Femur (tissue), 1 donor: ENCODE measurements at regions not wholly inside any gene's neighbourhood (a gene's known extent, or its start where the extent isn't known, plus 50 kb on each side); places are given as distances from the start of the nearest gene placed in this dataset.

Experiments
- DNase-seq: peaks from one replicate; pipeline ENCODE4 v3.0.0-alpha.2; 2017

DNA sequence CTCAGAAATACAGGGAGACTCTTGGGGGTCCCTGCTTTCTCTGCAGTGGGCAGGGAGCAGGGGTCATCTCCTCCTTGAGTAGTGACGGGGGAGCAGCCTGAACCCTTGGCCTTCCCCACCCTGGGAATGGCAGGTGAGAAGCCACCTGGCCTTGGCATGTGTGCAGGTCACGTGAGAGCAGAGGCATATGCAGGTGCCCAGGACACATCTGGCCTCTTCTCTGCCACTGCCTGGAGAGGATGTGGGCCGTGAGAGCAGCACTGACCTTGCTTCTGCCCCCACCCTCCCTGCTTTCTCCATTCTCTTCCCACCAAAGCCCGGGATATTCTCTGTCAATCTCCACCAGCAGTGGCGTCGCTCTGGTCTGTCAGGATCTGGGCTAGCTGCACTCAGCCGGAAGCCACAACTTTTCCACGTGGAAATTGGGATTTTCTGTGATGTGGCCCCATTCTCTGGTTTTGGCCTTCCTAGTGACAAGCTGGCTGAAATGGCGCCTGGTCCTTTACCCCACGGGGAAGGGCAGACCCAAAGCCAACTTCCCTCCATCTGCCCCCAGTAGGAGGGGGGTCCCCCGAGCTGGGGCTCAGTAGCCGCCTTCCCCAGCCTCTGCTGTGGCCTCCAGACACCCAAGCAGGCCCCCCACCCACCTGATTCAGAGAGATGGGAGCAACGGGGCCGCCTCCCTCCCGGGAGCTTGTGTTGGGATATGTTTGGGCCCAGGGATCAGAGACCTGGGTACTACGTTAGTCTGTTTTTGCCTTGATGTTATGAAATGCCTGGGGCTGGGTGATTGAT lies 70.4 kb upstream of the FCN1 start:
- no peak for DNase-seq

DNA sequence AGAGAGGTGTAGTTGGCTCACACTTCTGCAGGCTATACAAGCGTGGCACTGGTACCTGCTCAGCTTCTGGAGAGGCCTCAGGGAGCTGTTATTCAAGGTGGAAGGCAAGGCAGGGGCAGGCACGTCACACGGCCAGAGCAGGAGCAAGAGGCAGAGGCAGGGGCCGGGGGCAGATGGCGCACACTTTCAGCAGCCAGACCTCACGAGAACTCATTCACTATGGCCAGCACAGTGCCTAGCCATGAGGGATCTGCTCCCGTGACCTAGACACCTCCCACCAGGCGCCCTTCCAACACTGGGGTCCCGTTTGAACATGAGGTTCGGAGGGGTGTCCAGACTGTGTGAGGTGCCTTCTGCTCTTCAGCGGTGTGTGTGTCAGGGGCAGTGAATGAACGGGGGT lies 71.0 kb upstream of the FCN1 start:
- DNase-seq: no peak

DNA sequence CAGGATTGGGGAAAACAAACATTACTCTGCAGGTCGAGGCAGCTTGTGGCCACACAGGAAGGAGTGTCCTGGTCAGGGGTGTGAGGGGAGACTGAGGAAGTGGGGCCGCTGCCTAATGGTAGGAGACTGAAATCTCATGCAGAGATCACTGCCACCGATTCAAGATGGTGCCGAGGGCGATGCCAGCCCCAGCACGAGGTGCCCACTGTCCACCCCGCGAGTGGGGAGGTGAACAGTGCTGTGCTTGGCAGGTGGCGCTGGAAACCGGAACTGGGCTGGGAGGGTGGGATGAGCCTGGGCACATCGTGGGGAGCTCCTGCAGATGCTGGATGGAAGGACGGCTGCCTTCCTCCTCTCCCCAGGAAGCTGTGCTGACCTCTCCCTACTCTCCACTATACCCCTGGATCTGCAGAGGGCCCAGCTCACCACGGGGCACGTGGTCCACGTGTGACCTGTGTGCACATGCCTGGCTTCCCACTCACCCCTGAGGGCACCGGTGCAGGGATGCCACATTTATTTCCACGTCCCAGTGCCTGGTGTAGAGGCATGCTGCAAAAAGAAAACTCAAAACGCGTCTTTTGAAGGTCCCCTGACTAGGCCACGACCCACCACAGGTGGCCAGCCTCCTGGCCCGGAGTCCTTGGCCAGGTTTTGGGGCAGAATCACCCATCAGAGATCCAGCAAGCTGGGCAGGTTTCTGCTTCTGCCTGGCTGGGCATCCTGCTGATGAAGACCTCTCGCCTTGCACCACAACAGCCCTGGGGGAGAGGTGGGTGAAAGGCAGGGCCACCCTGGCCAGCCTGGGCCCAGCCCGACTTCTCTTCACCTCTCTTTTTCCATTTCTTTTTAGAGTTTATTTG lies 71.7 kb upstream of the FCN1 start:
- no peak for DNase-seq

DNA sequence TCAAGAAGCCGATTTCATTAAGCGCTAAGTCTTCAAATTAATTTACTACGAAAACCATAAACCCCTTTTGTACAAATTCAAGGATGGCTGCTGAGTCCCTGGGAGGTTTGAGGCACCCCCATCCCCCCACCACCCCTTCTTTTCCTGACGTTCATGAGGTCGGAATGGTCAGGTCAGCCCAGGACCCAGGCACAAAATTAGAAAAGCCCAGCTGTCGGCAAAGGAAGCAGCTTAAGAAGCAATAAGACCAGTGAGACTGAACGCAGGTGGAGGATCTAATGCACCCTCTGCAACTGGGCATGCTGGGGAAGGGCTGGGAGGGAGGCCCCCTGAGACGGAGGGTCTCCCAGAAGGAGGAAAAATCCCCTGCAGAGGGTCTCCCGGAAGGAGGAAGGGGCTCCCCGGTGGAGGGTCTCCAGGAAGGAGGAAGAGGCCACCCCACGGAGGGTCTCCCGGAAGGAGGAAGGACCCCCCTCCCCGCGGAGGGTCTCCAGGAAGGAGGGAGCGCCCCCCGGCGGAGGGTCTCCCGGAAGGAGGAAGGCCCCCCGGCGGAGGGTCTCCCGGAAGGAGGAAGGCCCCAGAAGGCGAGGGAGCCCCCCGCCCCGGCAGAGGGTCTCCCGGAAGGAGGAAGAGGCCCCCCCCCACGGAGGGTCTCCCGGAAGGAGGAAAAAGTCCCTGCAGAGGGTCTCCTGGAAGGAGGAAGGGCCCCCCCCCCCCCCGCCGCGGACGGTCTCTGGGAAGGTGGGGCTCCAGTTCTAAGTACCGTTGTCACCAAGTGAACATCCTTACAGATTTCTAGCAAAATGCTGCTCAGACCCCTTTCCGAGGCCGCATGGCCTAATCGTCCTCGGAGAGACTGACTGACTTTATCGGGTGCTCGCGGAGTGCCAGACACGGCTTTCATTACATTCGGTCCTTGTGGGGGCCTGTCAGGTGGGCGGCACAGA lies 74.4 kb upstream of the FCN1 start:
- no peak for DNase-seq

DNA sequence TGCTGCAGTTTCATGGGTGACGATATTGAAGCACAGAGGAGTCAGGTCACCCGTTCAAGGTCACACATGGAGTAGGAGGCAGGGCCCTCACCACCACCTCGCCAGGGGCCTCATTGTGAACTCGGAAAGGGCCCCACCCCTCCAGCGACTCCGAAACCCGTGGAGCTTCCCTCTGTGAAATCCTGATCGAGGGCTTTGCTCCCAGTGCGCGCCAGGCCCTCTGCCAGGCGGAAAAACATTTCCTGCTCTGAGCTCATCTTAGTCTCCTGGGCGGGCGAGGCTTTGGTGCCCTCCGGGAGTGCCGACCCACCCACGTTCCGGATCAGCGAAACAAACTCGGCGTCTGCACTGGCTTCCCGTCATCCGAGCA lies 75.0 kb upstream of the FCN1 start:
- peak; percentile 38 for DNase-seq

DNA sequence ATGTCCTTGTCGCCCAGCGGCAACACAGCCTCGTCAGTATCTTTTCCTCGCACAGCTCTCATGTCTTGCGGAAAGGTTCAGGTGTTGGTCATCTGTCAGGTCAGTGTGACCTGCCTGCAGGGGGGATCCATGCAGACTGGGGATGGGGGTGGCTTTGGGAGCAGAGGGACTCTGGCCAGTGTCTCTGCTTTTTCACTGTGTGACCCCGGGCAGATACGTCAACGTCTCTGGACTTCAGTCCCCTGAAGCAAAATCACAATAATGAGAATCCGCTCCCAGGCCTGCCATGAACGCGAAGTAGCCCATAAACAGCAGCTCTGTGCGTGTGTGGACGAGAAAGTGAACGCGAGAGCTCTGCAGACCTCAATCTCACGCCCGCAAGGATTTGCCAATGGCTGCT lies 75.7 kb upstream of the FCN1 start:
- DNase-seq: no peak

DNA sequence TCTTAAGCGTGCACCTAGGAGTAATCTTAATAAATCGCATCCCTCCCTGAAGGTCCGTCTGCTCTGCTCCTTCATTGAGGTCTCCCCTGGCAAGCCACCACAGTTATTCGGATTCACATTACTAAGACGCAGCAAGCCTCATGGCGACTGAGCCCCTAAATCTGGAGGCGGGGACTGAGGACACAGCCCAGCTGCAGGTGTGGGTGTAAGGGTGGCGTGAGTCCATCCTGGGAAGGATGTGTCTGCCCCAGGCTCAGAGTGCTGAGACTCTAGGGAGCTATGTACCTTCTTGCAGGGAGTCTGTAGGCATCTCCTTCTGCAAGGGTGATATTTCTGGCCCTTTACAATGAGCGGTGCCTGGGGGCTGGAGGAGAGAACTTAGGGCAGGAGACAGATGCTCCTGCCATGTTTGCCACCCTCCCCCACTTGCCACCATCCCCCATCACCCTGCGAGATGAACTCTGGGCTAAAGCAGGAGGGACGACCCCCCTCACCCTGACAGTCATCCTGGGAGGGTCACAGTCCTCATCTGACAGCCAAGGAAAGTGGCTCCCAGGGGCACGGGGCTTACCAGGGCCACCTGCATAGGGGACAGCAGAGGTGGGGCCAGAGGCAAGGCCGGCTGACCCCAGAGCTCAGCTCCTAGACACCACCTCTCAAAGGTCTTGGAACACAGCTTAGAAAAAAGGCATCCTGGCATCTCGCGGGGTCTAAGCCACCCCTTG lies 76.4 kb upstream of the FCN1 start:
- DNase-seq: no peak

DNA sequence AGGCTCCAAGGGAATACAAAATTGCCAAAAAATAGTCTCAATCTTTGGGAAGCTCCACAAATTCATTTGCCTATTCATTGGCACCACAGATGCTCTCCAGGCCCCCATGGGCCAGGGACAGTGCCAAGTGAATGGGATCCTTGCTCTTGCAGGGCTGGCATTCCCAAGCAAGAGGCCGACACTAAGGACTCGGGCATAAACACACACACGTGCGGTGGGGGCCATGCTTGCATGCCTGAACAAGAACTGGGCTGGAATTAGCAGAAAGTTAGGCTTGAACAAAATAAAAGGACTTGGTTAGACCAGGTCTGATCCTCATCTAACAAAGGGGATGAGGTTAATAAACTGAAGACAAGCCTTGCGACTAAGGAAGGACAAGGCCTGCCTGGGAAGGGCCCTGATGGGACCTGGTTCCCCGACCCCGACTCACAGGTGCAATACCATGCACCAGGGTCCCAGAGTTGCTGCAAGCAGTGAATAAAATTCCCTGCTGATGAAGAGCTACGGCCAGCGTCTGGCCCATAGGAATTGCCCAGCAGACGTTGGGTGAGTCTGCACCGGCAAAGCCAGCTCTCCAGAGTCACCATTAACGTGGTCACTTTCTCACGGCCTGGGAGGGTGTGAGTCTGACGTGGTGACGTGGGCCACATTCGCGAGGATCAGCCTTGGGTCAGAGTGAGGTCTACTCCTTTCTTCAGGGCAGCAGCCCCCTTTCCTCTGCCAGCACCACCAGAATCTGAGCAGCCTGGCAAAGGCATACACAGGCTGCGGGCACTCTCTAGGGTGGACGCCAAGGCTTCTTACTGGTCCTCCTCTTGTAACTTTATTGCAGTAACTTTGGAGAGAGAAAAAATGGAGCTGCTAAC lies 77.4 kb upstream of the FCN1 start:
- DNase-seq: peak; percentile 15

DNA sequence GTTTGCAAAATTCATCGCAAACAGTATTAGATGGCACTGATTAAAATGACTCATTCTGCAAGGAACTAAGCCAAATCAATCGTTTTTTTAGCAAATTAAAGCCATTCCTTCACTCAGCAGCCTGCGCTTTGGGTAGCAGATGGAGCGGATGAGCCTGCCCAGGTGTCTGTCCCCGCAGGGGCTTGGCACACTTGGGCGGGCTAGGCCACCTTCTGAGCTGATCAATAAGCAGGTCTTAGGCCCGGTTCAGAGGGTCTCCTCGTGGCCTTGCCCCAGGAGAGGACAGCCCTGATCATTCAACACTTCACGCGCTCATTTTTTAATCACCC lies 78.0 kb upstream of the FCN1 start:
- DNase-seq: no peak

DNA sequence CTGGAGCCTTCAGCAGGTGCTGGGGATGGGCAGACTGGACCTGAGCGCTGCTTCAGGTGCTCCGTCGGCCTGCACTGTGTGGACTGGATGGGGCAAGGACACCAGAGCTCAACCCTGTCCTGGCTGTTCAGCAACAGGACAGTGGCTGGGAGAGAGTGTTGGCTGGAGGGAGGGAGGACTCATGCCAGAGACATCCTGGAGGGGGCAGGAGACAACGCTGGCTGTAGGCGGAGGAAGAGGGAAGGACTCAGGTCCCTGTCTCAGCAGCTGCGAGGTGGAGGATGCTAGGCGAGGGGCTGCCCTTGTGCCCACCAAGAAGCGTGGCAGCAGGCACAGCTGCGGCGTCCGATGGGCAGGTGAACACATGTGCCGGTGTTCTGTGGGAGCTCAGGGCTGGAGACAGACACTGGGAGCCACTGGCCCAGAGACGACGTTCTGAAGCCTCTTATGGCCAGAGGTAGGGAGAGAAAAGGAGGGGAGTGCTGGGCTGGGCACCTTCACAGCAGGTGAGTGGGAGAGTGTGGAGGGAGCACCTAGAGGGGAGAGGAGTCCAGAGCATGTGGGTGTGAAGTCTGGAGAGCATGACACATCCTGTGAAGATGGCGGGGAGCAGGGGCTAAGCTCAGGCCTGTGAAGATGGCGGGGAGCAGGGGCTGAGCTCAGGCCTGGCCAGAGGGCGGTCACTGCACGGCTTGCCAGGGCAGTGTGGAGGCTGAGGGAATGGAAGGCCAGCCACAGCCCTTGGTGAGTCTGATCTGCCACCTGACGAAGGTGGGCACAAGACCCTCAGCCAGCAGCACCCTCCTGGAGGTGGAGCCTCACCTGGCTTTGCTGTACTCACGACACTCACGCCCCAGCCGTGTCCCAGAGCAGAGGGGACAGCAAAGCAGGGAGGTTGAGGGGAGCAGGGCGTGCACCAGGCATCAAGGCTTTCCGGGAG lies 79.1 kb upstream of the FCN1 start:
- no peak for DNase-seq

DNA sequence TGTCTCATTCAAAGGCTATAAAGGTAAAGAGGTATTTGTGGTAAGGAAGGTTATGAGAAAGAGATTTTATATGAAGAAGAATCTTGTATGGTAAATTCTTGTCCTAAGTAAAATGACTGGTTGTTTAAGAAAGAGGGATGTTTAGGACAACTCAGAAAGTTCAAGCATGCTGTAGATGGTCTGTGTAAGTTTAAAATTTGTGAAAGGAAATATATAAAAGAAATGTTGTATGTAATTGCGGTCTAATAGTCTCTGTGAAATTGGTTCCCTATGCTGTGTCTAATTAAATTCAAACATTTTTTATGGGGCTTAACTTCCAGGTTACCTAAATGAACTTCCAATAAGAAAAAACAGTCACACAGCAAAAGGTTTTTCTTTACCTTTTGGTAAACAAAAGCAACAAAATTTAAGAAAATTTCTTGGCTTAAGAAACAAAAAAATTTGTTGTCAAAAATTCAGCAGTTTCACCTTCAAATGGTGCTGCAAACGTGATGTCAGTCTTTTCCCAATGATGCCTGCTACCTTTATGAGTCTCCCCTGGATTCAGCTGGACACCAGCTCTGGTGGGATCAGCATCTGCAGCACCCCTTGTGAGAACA lies 83.0 kb upstream of the FCN1 start:
- DNase-seq: no peak

DNA sequence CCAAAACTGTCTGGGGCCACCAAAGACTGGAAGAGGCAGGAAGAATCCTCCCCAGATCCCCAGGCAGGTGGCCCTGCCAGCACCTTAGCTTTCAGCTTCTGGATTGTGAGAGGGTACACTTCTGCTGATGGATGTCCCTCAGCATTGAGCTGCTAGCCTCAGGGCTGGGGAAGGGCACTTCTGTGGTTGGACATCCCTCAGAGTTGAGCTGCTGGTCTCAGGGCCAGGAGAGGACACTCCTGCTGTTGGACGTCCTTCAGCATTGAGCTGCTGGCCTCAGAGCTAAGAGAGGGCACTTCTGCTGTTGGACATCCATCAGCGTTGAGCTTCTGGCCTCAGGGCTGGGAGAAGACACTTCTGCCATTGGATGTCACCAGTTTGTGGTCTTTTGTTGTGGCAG lies 83.8 kb upstream of the FCN1 start:
- DNase-seq: peak; percentile 15

DNA sequence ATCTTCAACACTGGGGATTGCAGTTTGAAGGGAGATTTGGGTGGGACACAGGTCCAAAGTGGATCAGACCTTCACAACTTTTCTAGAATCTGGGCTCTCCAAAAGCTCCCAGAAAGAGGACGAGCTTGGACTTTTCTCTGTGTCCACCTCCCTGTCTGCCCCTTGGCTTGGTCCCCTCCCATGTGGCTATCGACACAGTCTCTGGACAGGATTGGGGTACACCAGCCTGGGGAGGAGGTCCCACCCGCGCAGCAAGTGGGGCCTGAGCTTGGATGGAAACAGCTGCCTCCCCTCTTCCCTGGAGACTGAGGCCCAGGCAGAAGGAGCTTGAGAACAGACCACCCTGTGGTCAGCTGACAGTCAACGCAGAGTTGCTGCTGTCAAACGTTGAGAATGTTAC lies 84.6 kb upstream of the FCN1 start:
- DNase-seq: no peak

DNA sequence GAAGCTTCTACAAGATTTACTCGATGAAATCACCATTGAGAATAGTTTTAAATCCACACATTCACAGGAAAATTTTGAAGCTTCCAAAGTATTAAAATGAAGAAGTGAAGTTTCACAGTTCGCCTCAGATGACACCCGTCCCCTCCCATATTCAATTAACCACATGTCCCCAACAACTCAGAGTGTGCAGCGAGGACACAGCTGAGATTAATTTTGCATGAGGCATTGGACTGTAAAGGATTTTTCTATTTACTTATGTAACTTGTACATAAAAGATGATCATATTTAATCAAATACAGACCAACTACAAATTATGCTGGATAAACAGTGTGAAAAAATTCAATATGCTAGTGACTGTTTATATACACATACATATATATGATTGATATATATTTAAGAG lies 84.7 kb upstream of the OLFM1 start:
- DNase-seq: no peak

DNA sequence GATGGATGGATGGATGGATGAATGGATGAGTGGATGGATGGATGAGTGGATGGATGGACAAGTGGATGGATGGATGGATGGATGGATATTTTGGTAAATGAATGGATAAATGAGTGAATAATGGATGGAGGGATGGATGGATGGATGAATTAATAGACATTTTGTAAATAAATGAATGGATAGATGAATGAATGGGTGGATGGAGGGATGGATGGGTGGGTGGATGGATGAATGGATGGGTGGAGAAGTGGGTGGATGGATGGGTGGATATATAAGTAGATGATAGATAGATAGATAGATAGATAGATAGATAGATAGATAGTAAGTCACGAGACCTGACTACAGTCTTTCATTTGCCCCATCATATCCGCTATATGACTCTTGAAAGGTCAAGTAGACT lies 82.7 kb upstream of the OLFM1 start:
- DNase-seq: no peak

DNA sequence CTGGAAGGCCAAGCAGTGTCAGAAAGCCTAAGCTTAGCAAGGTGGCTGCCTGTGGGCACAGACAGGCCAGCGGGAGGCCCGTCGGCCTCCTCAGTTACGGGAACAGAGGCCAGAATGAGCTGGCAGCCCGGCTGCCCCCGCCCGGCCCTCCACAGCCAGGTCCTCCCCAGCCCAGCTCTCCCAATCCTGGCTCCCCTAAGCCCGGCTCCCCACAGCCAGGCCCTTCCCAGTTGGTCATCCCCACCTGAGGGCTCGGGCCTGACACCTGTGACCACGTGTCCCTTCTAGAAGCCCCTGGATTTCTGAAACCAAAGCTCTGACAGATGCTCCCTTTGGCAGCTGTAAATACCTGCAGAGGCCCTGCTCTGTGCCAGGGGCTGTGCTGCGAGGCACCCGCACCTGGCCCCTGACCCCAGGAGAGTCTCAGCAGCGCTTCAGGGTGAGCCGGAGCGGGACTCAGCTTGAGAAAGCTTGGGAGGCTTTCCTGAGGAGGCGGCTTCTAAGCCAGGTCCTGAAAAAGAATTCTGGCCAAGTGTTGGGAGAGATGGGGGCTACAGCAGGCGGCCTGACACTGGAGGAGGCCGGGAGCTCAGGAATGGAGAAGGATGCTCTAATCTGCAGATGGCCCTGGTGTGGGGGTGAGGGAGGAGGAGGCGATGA lies 80.4 kb upstream of the OLFM1 start:
- no peak for DNase-seq

DNA sequence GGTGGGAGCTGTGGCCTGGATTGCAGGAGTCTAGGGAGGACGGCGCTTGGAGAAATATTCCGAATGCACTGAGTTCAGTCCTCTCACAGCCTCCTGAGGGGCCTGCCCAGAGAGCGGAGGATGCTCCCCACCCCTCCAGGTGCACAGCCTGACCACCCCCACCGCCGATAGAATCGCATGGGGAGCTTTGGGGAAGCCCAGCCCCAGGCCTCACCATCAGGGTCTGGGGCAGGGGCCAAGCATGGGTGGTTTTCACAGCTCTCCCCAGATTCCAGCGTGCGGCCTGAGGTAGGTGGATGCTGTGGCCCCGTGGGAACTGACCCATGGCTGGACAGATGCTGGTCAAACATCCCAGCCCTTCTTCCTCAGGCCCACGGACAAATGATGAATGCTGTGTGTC lies 79.9 kb upstream of the OLFM1 start:
- no peak for DNase-seq

DNA sequence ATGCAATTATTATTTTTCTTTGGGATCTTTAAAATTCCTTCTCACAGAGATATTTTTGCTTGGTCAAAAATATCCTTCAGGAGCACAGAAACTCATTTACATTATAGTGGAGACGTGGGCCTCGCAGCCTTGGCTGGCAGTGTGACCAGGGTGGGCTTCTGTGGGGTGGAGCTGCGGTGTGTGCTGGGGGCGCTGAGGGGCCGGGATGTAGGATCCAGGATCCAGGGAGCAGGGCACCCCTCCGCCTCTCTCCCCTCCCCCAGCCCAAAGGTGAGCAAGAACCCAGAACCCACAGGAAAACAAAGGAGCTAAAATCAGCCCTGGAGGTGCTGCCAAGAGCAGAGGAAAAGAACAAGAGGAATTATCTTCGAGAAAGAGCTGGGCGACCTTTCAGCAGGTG lies 79.1 kb upstream of the OLFM1 start:
- DNase-seq: no peak

DNA sequence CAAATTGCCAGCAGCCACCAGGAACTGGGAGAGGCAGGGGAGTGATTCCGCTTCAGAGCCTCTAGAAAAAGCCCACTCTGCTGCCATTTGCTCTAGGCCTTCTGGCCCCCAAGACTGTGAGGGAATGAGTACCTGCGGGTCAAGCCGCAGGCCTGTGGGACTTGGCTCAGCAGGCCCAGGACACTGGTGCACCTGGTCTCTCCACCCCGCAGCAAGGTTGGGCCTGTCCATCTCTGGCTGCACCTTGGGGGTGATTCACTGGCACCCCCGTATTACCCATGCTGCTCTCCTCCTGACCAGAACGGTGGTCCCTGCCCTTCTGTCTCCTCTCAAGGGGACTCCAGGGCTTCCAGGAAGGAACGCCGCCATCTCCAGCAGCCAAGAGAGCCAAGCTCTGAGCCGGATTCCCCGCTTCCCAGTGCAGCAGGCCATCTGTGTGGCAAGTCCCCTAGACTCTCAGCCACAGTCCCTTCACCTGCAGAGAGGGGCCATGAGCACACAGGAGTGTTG lies 78.4 kb upstream of the OLFM1 start:
- no peak for DNase-seq
